ENCODE measurements at regions not wholly inside any gene's neighbourhood (a gene's known extent, or its start where the extent isn't known, plus 50 kb on each side); places are given as distances from the start of the nearest gene placed in this dataset.

DNA sequence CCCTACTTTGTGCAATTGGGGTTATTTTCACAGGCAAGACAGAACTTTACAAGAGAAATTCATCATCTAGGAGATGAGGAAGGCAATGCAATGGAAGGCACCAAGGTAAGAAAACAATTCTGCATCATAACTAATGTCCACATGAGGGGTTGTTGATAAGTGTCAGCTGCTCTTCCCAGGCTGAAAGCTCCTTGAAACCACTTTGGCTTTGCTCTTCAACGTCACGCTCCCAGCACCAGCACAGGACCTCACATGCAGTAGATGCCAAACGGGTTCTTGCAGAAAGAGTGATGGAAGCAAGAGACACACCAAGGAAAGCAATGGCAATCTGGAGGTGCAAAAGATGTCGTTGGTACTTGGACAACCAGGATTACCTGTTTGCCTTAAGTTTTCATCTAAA, 485.5 kb downstream of the BCL11B start:
- DNase-seq (ENCODE audit: low spot score in 2 of 2), result no peak
- no peak overlapping the region for H3K27ac ChIP-seq
- intact Hi-C loops (cut with DNase I; ENCODE audit: low total_unique reads), result no loop called here
- H3K9me3 ChIP-seq, result no peaks in the 10 kb centered on the region
- peaks cover 0 to 12% of the 10 kb centered on the region in 2 donors for H3K27me3 ChIP-seq
- TF ChIP-seq, protein P1, sequence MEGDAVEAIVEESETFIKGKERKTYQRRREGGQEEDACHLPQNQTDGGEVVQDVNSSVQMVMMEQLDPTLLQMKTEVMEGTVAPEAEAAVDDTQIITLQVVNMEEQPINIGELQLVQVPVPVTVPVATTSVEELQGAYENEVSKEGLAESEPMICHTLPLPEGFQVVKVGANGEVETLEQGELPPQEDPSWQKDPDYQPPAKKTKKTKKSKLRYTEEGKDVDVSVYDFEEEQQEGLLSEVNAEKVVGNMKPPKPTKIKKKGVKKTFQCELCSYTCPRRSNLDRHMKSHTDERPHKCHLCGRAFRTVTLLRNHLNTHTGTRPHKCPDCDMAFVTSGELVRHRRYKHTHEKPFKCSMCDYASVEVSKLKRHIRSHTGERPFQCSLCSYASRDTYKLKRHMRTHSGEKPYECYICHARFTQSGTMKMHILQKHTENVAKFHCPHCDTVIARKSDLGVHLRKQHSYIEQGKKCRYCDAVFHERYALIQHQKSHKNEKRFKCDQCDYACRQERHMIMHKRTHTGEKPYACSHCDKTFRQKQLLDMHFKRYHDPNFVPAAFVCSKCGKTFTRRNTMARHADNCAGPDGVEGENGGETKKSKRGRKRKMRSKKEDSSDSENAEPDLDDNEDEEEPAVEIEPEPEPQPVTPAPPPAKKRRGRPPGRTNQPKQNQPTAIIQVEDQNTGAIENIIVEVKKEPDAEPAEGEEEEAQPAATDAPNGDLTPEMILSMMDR (IDR thresholded peaks at IDR 0.05), result no peak
- TF ChIP-seq POLR2AphosphoS5 (IDR thresholded peaks at IDR 0.05) (no peak), POLR2A (IDR thresholded peaks at IDR 0.05) (no peak)
- no peaks in the 10 kb centered on the region for H3K4me1 ChIP-seq
- no peaks in the 10 kb centered on the region for H3K36me3 ChIP-seq
- H3K4me3 ChIP-seq, result no peak overlapping the region

GRCh38 chr14:98791661-98792060, 480.3 kb downstream of the BCL11B start:
- Histone ChIP-seq H3K27me3 (peaks cover 0 to 12% of the 10 kb centered on the region in 2 donors), H3K36me3 (no peaks in the 10 kb centered on the region), H3K4me1 (no peaks in the 10 kb centered on the region), H3K27ac (no peak overlapping the region), H3K9me3 (peaks cover 0 to 17% of the 10 kb centered on the region in 2 donors), H3K4me3 (no peak overlapping the region)
- intact Hi-C loops (cut with DNase I; ENCODE audit: low total_unique reads), result no loop called here
- TF ChIP-seq, protein P1 (IDR thresholded peaks at IDR 0.05), result no peak
- TF ChIP-seq POLR2A (IDR thresholded peaks at IDR 0.05) (no peak), POLR2AphosphoS5 (IDR thresholded peaks at IDR 0.05) (no peak)
- no peak for DNase-seq (ENCODE audit: low spot score in 2 of 2)

DNA sequence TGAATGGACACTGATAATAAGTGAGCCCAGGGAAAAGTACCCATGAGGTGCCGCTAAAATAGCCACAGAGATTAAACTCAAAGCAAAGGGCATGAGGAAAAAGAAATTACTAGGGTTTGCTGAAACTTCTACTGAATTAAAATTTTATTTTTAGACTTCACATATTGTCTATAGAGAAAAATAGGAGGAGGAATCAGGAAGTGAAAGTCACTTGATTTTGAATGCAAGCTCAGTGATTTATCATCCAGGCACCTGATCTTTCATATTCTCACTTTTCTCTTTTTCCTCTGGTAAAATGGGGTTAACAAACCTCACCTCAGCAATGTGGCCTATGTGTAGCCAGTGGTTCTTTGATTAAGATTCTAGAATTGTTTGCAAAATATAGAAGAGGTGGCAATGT, 479.8 kb downstream of the BCL11B start:
- DNase-seq (ENCODE audit: low spot score in 2 of 2), result no peak
- Histone ChIP-seq H3K4me3 (no peak overlapping the region), H3K27me3 (peaks cover 0 to 9% of the 10 kb centered on the region in 2 donors), H3K9me3 (peaks cover 0 to 17% of the 10 kb centered on the region in 2 donors), H3K4me1 (no peaks in the 10 kb centered on the region), H3K36me3 (no peaks in the 10 kb centered on the region), H3K27ac (no peak overlapping the region)
- TF ChIP-seq POLR2A (IDR thresholded peaks at IDR 0.05) (no peak), POLR2AphosphoS5 (IDR thresholded peaks at IDR 0.05) (no peak)
- TF ChIP-seq, protein P1 (IDR thresholded peaks at IDR 0.05), result no peak
- intact Hi-C loops (cut with DNase I; ENCODE audit: low total_unique reads), result no loop called here

- Histone ChIP-seq H3K4me1 (no peaks in the 10 kb centered on the region), H3K27ac (no peak overlapping the region), H3K27me3 (no peaks in the 10 kb centered on the region), H3K9me3 (peaks cover 0 to 16% of the 10 kb centered on the region in 2 donors), H3K36me3 (no peaks in the 10 kb centered on the region), H3K4me3 (no peak overlapping the region)
- TF ChIP-seq, protein P1 (IDR thresholded peaks at IDR 0.05), result no peak
- TF ChIP-seq POLR2AphosphoS5 (IDR thresholded peaks at IDR 0.05) (no peak), POLR2A (IDR thresholded peaks at IDR 0.05) (no peak)
- no peak for DNase-seq (ENCODE audit: low spot score in 2 of 2)
- intact Hi-C loops (cut with DNase I; ENCODE audit: low total_unique reads), result no loop called here
Measured at GRCh38 chr14:98798099-98798498, 473.9 kb downstream of the BCL11B start.

GRCh38 chr14:98799891-98800290, 472.1 kb downstream of the BCL11B start:
- Histone ChIP-seq H3K9me3 (no peaks in the 10 kb centered on the region), H3K4me3 (no peak overlapping the region), H3K4me1 (no peaks in the 10 kb centered on the region), H3K27ac (no peak overlapping the region), H3K27me3 (no peaks in the 10 kb centered on the region), H3K36me3 (no peaks in the 10 kb centered on the region)
- no peak for DNase-seq (ENCODE audit: low spot score in 2 of 2)
- intact Hi-C loops (cut with DNase I; ENCODE audit: low total_unique reads), result no loop called here
- TF ChIP-seq POLR2A (IDR thresholded peaks at IDR 0.05) (no peak), POLR2AphosphoS5 (IDR thresholded peaks at IDR 0.05) (no peak)
- TF ChIP-seq, protein P1 (IDR thresholded peaks at IDR 0.05), result no peak

Measured in breast epithelium (tissue), 4 donors.